Suprapubic skin (tissue), 4 donors: ENCODE measurements at regions not wholly inside any gene's neighbourhood (a gene's known extent, or its start where the extent isn't known, plus 50 kb on each side); places are given as distances from the start of the nearest gene placed in this dataset.

Source experiments
- POLR2A ChIP-seq, 2 donors: fragments of 450-650 bp; IDR thresholded peaks; one replicate each; pipeline ENCODE4 v1.6.1; 2017; ENCODE audit warnings: antibody characterized with exemption in 2 of 2, mild to moderate bottlenecking in 2 of 2, moderate library complexity in 2 of 2
- POLR2AphosphoS5 ChIP-seq, 3 donors: sonication (generic); formaldehyde crosslinking; IDR thresholded peaks; one replicate each; pipeline ENCODE4 v1.6.1; 2017; ENCODE audit warnings: antibody characterized with exemption in 3 of 3
- TF ChIP-seq, protein P1 (sequence below), 2 donors: fragments of 200-600 bp in 1 of 2; fragments of 450-650 bp in 1 of 2; sonication (generic) in 1 of 2; IDR thresholded peaks; one replicate each; pipeline ENCODE4 v1.5.1; 2016 to 2019; ENCODE audit warnings: antibody characterized with exemption in 2 of 2, mild to moderate bottlenecking in 1 of 2, moderate library complexity in 1 of 2

DNA sequence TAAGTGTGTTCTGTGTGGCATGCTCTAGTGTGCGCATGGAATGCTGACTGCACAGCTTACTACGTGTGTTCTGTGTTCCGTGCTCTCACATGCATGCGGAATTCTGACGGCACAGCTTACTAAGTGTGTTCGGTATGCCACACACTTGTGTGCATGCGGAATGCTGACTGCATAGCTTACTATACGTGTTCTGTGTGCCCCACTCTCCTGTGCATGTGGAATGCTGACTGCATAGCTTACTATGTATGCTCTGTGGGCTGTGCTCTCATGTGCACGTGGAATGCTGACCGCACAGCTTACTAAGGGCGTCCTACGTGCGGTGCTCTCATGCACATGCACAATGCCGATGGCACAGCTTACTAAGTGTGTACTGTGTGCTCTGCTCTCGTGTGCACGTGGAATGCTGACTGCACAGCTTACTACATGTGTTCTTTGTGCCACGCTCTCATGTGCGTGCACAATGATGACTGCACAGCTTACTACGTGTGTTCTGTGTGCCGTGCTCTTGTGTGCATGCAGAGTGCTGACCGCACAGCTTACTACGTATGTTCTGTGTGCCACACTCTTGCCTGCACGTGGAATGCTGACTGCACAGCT, 548.9 kb downstream of the IRX1 start:
- TF ChIP-seq POLR2AphosphoS5 (IDR thresholded peaks at IDR 0.05), result no peak
- TF ChIP-seq, protein P1, sequence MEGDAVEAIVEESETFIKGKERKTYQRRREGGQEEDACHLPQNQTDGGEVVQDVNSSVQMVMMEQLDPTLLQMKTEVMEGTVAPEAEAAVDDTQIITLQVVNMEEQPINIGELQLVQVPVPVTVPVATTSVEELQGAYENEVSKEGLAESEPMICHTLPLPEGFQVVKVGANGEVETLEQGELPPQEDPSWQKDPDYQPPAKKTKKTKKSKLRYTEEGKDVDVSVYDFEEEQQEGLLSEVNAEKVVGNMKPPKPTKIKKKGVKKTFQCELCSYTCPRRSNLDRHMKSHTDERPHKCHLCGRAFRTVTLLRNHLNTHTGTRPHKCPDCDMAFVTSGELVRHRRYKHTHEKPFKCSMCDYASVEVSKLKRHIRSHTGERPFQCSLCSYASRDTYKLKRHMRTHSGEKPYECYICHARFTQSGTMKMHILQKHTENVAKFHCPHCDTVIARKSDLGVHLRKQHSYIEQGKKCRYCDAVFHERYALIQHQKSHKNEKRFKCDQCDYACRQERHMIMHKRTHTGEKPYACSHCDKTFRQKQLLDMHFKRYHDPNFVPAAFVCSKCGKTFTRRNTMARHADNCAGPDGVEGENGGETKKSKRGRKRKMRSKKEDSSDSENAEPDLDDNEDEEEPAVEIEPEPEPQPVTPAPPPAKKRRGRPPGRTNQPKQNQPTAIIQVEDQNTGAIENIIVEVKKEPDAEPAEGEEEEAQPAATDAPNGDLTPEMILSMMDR (IDR thresholded peaks at IDR 0.05), result no peak
- TF ChIP-seq POLR2A (IDR thresholded peaks at IDR 0.05), result no peak
